Kidney glomerular epithelial cell (primary cell): ENCODE measurements at regions not wholly inside any gene's neighbourhood (a gene's known extent, or its start where the extent isn't known, plus 50 kb on each side); places are given as distances from the start of the nearest gene placed in this dataset.
A peak's percentile ranks its signal among the peaks of the same experiment; 100 is the strongest.

Source experiments
- DNase-seq: peaks from one replicate; lab custom pipeline; 2025; lab: John Stamatoyannopoulos, UW

GRCh38 chr15:62612183-62612733 is 430.3 kb upstream of the TPM1 start:
- DNase-seq, result no peak

GRCh38 chr15:62612771-62613170 is 429.8 kb upstream of the TPM1 start:
- no peak for DNase-seq

GRCh38 chr15:62616746-62617145 is 425.8 kb upstream of the TPM1 start:
- no peak for DNase-seq

- DNase-seq, result no peak
These were observed 424.8 kb upstream of the TPM1 start for GRCh38 chr15:62617741-62618140.

GRCh38 chr15:62618432-62618831 is 424.1 kb upstream of the TPM1 start:
- DNase-seq, result peak; percentile 70

- no peak for DNase-seq
These were observed 423.6 kb upstream of the TPM1 start for GRCh38 chr15:62618846-62619504.

GRCh38 chr15:62619526-62619925 is 423.0 kb upstream of the TPM1 start:
- no peak for DNase-seq

GRCh38 chr15:62622775-62623174 is 419.8 kb upstream of the TPM1 start:
- no peak for DNase-seq

- peak; percentile 87 for DNase-seq
These were observed 417.8 kb upstream of the TPM1 start for GRCh38 chr15:62624547-62625378.

GRCh38 chr15:62625429-62626033 is 417.0 kb upstream of the TPM1 start:
- no peak for DNase-seq

GRCh38 chr15:62626903-62627302 is 415.6 kb upstream of the TPM1 start:
- DNase-seq, result no peak

- no peak for DNase-seq
These were observed 411.3 kb upstream of the TPM1 start for GRCh38 chr15:62631076-62631724.

GRCh38 chr15:62636823-62637573 is 405.5 kb upstream of the TPM1 start:
- peak; percentile 38 for DNase-seq

GRCh38 chr15:62637574-62637897 is 405.0 kb upstream of the TPM1 start:
- DNase-seq, result peak; percentile 38

- DNase-seq, result no peak
These were observed 404.5 kb upstream of the TPM1 start for GRCh38 chr15:62637950-62638619.

GRCh38 chr15:62639432-62639831 is 403.1 kb upstream of the TPM1 start:
- no peak for DNase-seq

- DNase-seq, result no peak
These were observed 402.5 kb upstream of the TPM1 start for GRCh38 chr15:62639906-62640605.

- no peak for DNase-seq
These were observed 400.7 kb upstream of the TPM1 start for GRCh38 chr15:62641825-62642224.

GRCh38 chr15:62643572-62643971 is 399.0 kb upstream of the TPM1 start:
- DNase-seq, result no peak

GRCh38 chr15:62644216-62644888 is 398.2 kb upstream of the TPM1 start:
- DNase-seq, result no peak
